ENCODE measurements at regions not wholly inside any gene's neighbourhood (a gene's known extent, or its start where the extent isn't known, plus 50 kb on each side); places are given as distances from the start of the nearest gene placed in this dataset.
"Not testable (repeated sequence)": the region's sequence is repeated elsewhere in the genome, so short reads cannot be mapped to it uniquely, and the experiment has no call there.

- Histone ChIP-seq H3K27me3 (ENCODE audit: control insufficient read depth in 2 of 2, insufficient read depth in 1 of 2, low read length in 1 of 2) (no peaks in the 10 kb centered on the region), H3K9me3 (ENCODE audit: control insufficient read depth in 2 of 2, insufficient read depth in 1 of 2, low read length in 1 of 2) (no peaks in the 10 kb centered on the region), H3K36me3 (ENCODE audit: control insufficient read depth in 2 of 2, insufficient read depth in 2 of 2, low read length in 1 of 2) (no peaks in the 10 kb centered on the region), H3K4me1 (ENCODE audit: control insufficient read depth in 2 of 2, insufficient read depth in 2 of 2, low read length in 2 of 2) (no peaks in the 10 kb centered on the region), H3K27ac (ENCODE audit: low read depth in 1 of 2, low read length in 1 of 2) (no peak overlapping the region), H3K4me3 (ENCODE audit: low read length in 2 of 2) (no peak overlapping the region)
- no peak for DNase-seq (ENCODE audit: low read depth in 6 of 9, low spot score in 9 of 9)
- 45% methylated on average over 1 of the region's 1 CpG for WGBS
Observed at GRCh38 chr6:56819604-56820003, 135.3 kb upstream of the BEND6 start.

- Histone ChIP-seq H3K27me3 (ENCODE audit: control insufficient read depth in 2 of 2, insufficient read depth in 1 of 2, low read length in 1 of 2) (no peaks in the 10 kb centered on the region), H3K9me3 (ENCODE audit: control insufficient read depth in 2 of 2, insufficient read depth in 1 of 2, low read length in 1 of 2) (no peaks in the 10 kb centered on the region), H3K27ac (ENCODE audit: low read depth in 1 of 2, low read length in 1 of 2) (no peak overlapping the region), H3K36me3 (ENCODE audit: control insufficient read depth in 2 of 2, insufficient read depth in 2 of 2, low read length in 1 of 2) (no peaks in the 10 kb centered on the region), H3K4me3 (ENCODE audit: low read length in 2 of 2) (no peak overlapping the region), H3K4me1 (ENCODE audit: control insufficient read depth in 2 of 2, insufficient read depth in 2 of 2, low read length in 2 of 2) (no peaks in the 10 kb centered on the region)
- no peak for DNase-seq (ENCODE audit: low read depth in 6 of 9, low spot score in 9 of 9)
- WGBS, result 97% methylated on average over 5 of the region's 5 CpGs
Observed at GRCh38 chr6:56816370-56816769, 138.5 kb upstream of the BEND6 start.

GRCh38 chr6:56815436-56815835 lies 139.5 kb upstream of the BEND6 start:
- Histone ChIP-seq H3K36me3 (ENCODE audit: control insufficient read depth in 2 of 2, insufficient read depth in 2 of 2, low read length in 1 of 2) (no peaks in the 10 kb centered on the region), H3K27ac (ENCODE audit: low read depth in 1 of 2, low read length in 1 of 2) (no peak overlapping the region), H3K4me1 (ENCODE audit: control insufficient read depth in 2 of 2, insufficient read depth in 2 of 2, low read length in 2 of 2) (no peaks in the 10 kb centered on the region), H3K4me3 (ENCODE audit: low read length in 2 of 2) (no peak overlapping the region), H3K27me3 (ENCODE audit: control insufficient read depth in 2 of 2, insufficient read depth in 1 of 2, low read length in 1 of 2) (no peaks in the 10 kb centered on the region), H3K9me3 (ENCODE audit: control insufficient read depth in 2 of 2, insufficient read depth in 1 of 2, low read length in 1 of 2) (no peaks in the 10 kb centered on the region)
- no peak for DNase-seq (ENCODE audit: low read depth in 6 of 9, low spot score in 9 of 9)

- DNase-seq (ENCODE audit: low read depth in 6 of 9, low spot score in 9 of 9), result no peak
- H3K4me3 ChIP-seq (ENCODE audit: low read length in 2 of 2), result no peak overlapping the region
- no peaks in the 10 kb centered on the region for H3K4me1 ChIP-seq (ENCODE audit: control insufficient read depth in 2 of 2, insufficient read depth in 2 of 2, low read length in 2 of 2)
- H3K27ac ChIP-seq (ENCODE audit: low read depth in 1 of 2, low read length in 1 of 2), result no peak overlapping the region
- no peaks in the 10 kb centered on the region for H3K27me3 ChIP-seq (ENCODE audit: control insufficient read depth in 2 of 2, insufficient read depth in 1 of 2, low read length in 1 of 2)
- no peaks in the 10 kb centered on the region for H3K36me3 ChIP-seq (ENCODE audit: control insufficient read depth in 2 of 2, insufficient read depth in 2 of 2, low read length in 1 of 2)
- no peaks in the 10 kb centered on the region for H3K9me3 ChIP-seq (ENCODE audit: control insufficient read depth in 2 of 2, insufficient read depth in 1 of 2, low read length in 1 of 2)
- 96% methylated on average over 7 of the region's 7 CpGs for WGBS
Observed at GRCh38 chr6:56814802-56815201, 140.1 kb upstream of the BEND6 start.

GRCh38 chr6:56814308-56814707 lies 140.6 kb upstream of the BEND6 start:
- Histone ChIP-seq H3K4me1 (ENCODE audit: control insufficient read depth in 2 of 2, insufficient read depth in 2 of 2, low read length in 2 of 2) (no peaks in the 10 kb centered on the region), H3K27me3 (ENCODE audit: control insufficient read depth in 2 of 2, insufficient read depth in 1 of 2, low read length in 1 of 2) (no peaks in the 10 kb centered on the region), H3K27ac (ENCODE audit: low read depth in 1 of 2, low read length in 1 of 2) (no peak overlapping the region), H3K36me3 (ENCODE audit: control insufficient read depth in 2 of 2, insufficient read depth in 2 of 2, low read length in 1 of 2) (no peaks in the 10 kb centered on the region), H3K9me3 (ENCODE audit: control insufficient read depth in 2 of 2, insufficient read depth in 1 of 2, low read length in 1 of 2) (no peaks in the 10 kb centered on the region), H3K4me3 (ENCODE audit: low read length in 2 of 2) (no peak overlapping the region)
- DNase-seq (ENCODE audit: low read depth in 6 of 9, low spot score in 9 of 9), result no peak
- 91% methylated on average over 3 of the region's 3 CpGs for WGBS

- H3K4me3 ChIP-seq (ENCODE audit: low read length in 2 of 2); H3K36me3 ChIP-seq (ENCODE audit: control insufficient read depth in 2 of 2, insufficient read depth in 2 of 2, low read length in 1 of 2); H3K27me3 ChIP-seq (ENCODE audit: control insufficient read depth in 2 of 2, insufficient read depth in 1 of 2, low read length in 1 of 2); DNase-seq (ENCODE audit: low read depth in 6 of 9, low spot score in 9 of 9); H3K9me3 ChIP-seq (ENCODE audit: control insufficient read depth in 2 of 2, insufficient read depth in 1 of 2, low read length in 1 of 2); H3K4me1 ChIP-seq (ENCODE audit: control insufficient read depth in 2 of 2, insufficient read depth in 2 of 2, low read length in 2 of 2); H3K27ac ChIP-seq (ENCODE audit: low read depth in 1 of 2, low read length in 1 of 2): not testable (repeated sequence)
- WGBS, result 77% methylated on average over 1 of the region's 3 CpGs
Observed at GRCh38 chr6:56812851-56813250, 142.1 kb upstream of the BEND6 start.

DNA sequence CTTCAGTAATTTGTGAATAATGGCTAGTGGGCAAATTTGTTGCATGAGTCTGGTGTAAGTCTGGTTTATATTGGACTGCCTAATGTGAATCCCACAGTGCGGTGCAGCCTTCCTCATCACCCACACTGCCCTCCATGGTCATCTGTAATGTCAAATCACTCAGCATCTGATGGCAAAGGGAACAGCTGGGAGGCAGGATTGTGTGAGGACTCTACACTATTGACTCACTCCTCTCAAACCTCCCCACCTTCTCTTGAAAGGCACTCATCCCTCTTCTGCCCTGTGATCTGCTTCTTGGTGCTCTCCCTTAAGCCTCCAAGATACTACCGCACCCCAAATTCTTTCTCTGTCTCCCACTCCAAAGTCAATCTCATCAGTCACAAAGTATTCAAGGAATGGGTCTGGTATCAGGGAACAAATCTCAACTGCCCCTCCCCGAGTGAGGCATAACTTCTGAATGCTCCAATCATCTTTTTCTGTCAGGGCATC lies 146.0 kb upstream of the BEND6 start:
- no peak for DNase-seq (ENCODE audit: low read depth in 6 of 9, low spot score in 9 of 9)
- 98% methylated on average over 3 of the region's 3 CpGs for WGBS
- Histone ChIP-seq H3K4me3 (ENCODE audit: low read length in 2 of 2) (no peak overlapping the region), H3K9me3 (ENCODE audit: control insufficient read depth in 2 of 2, insufficient read depth in 1 of 2, low read length in 1 of 2) (no peaks in the 10 kb centered on the region), H3K4me1 (ENCODE audit: control insufficient read depth in 2 of 2, insufficient read depth in 2 of 2, low read length in 2 of 2) (no peaks in the 10 kb centered on the region), H3K27ac (ENCODE audit: low read depth in 1 of 2, low read length in 1 of 2) (no peak overlapping the region), H3K27me3 (ENCODE audit: control insufficient read depth in 2 of 2, insufficient read depth in 1 of 2, low read length in 1 of 2) (no peaks in the 10 kb centered on the region), H3K36me3 (ENCODE audit: control insufficient read depth in 2 of 2, insufficient read depth in 2 of 2, low read length in 1 of 2) (no peaks in the 10 kb centered on the region)

GRCh38 chr6:56807989-56808337 lies 146.9 kb upstream of the BEND6 start:
- H3K27ac ChIP-seq (ENCODE audit: low read depth in 1 of 2, low read length in 1 of 2), result no peak overlapping the region
- 93% methylated on average over 4 of the region's 4 CpGs for WGBS

DNA sequence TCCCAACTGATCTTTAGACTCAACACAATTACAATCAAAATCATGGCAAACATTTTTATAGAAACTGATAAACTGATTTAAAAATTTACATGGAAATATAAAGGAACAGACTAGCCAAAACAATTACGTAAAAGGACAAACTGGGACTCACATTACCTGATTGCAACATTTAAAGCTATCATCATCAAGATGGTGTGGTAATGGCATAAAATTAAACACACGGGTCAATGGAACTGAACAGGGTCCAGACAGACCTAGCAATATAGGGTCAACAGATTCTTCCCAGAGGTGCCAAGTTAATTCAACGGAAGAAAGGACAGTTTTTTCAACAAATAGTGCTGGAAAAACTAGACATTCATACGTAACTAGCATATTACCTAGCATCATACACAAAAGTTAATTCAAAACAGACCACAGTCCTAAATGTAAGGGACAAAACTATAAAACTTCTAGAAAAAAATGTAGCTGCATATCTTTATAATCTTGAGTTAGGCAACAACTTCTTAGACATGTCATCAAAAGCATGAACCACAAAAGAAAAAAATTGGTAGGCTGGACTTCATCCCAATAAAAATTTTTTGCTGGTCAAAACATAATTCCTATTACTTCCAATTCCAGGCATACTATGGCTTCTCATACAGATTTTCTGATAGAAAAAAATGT lies 147.4 kb upstream of the BEND6 start:
- no peaks in the 10 kb centered on the region for H3K27me3 ChIP-seq (ENCODE audit: control insufficient read depth in 2 of 2, insufficient read depth in 1 of 2, low read length in 1 of 2)
- H3K36me3 ChIP-seq (ENCODE audit: control insufficient read depth in 2 of 2, insufficient read depth in 2 of 2, low read length in 1 of 2), result no peaks in the 10 kb centered on the region
- H3K4me1 ChIP-seq (ENCODE audit: control insufficient read depth in 2 of 2, insufficient read depth in 2 of 2, low read length in 2 of 2), result no peaks in the 10 kb centered on the region
- H3K4me3 ChIP-seq (ENCODE audit: low read length in 2 of 2), result no peak overlapping the region
- 95% methylated on average over 4 of the region's 4 CpGs for WGBS
- no peaks in the 10 kb centered on the region for H3K9me3 ChIP-seq (ENCODE audit: control insufficient read depth in 2 of 2, insufficient read depth in 1 of 2, low read length in 1 of 2)
- H3K27ac ChIP-seq (ENCODE audit: low read depth in 1 of 2, low read length in 1 of 2), result no peak overlapping the region
- no peak for DNase-seq (ENCODE audit: low read depth in 6 of 9, low spot score in 9 of 9)

More at GRCh38 chr6:56807989-56808337, 146.9 kb upstream of the BEND6 start:
- H3K36me3 ChIP-seq (ENCODE audit: control insufficient read depth in 2 of 2, insufficient read depth in 2 of 2, low read length in 1 of 2), result no peaks in the 10 kb centered on the region
- H3K4me1 ChIP-seq (ENCODE audit: control insufficient read depth in 2 of 2, insufficient read depth in 2 of 2, low read length in 2 of 2), result no peaks in the 10 kb centered on the region
- no peak for DNase-seq (ENCODE audit: low read depth in 6 of 9, low spot score in 9 of 9)
- no peak overlapping the region for H3K4me3 ChIP-seq (ENCODE audit: low read length in 2 of 2)
- H3K9me3 ChIP-seq (ENCODE audit: control insufficient read depth in 2 of 2, insufficient read depth in 1 of 2, low read length in 1 of 2), result no peaks in the 10 kb centered on the region
- H3K27me3 ChIP-seq (ENCODE audit: control insufficient read depth in 2 of 2, insufficient read depth in 1 of 2, low read length in 1 of 2), result no peaks in the 10 kb centered on the region

GRCh38 chr6:56806368-56806767 lies 148.5 kb upstream of the BEND6 start:
- no peaks in the 10 kb centered on the region for H3K27me3 ChIP-seq (ENCODE audit: control insufficient read depth in 2 of 2, insufficient read depth in 1 of 2, low read length in 1 of 2)
- no peaks in the 10 kb centered on the region for H3K36me3 ChIP-seq (ENCODE audit: control insufficient read depth in 2 of 2, insufficient read depth in 2 of 2, low read length in 1 of 2)
- 98% methylated on average over 1 of the region's 1 CpG for WGBS
- DNase-seq (ENCODE audit: low read depth in 6 of 9, low spot score in 9 of 9), result no peak
- H3K4me3 ChIP-seq (ENCODE audit: low read length in 2 of 2), result no peak overlapping the region
- no peak overlapping the region for H3K27ac ChIP-seq (ENCODE audit: low read depth in 1 of 2, low read length in 1 of 2)
- no peaks in the 10 kb centered on the region for H3K4me1 ChIP-seq (ENCODE audit: control insufficient read depth in 2 of 2, insufficient read depth in 2 of 2, low read length in 2 of 2)
- no peaks in the 10 kb centered on the region for H3K9me3 ChIP-seq (ENCODE audit: control insufficient read depth in 2 of 2, insufficient read depth in 1 of 2, low read length in 1 of 2)
